H1 (cell line): ENCODE measurements at regions not wholly inside any gene's neighbourhood (a gene's known extent, or its start where the extent isn't known, plus 50 kb on each side); places are given as distances from the start of the nearest gene placed in this dataset.

ENCODE experiments used
- CTCF ChIA-PET: fragments of 300-600 bp; sonication (Branson Sonifier 250); formaldehyde crosslinking; loops from one replicate; lab custom pipeline; 2021; ENCODE audit not compliant: partially characterized antibody; lab: Charles Lee
- POLR2A ChIA-PET: fragments of 300-600 bp; sonication (Branson Sonifier 250); formaldehyde crosslinking; loops from one replicate; lab custom pipeline; 2021; ENCODE audit warnings: inconsistent platforms; ENCODE audit not compliant: partially characterized antibody; lab: Charles Lee
- DNase-seq, 2 experiments: peaks; one replicate each; pipeline versions ENCODE4 v3.0.0 to v3.0.0-alpha.2; 2010 to 2022; ENCODE audit warnings: low spot score in 2 of 2, low read depth in 1 of 2, mixed read lengths in 1 of 2
- FAIRE-seq: peaks from 2 replicates; lab custom pipeline; 2011; peaks lifted over from hg19 to GRCh38; lab: Jason Lieb, UNC
- H2AFZ ChIP-seq: 2 replicates; pipeline ENCODE4 v1.8.1; 2012; ENCODE audit warnings: low read length, inconsistent platforms
- H2AK5ac ChIP-seq: 2 replicates; pipeline ENCODE4 v1.6.1; 2013; ENCODE audit warnings: low read depth, low read length
- H2BK120ac ChIP-seq: replicated peaks from 2 replicates; pipeline ENCODE3; 2013; ENCODE audit warnings: low read depth, low read length, inconsistent platforms
- H2BK12ac ChIP-seq: 2 replicates; pipeline ENCODE4 v1.6.1; 2013; ENCODE audit warnings: low read depth, low read length
- H2BK15ac ChIP-seq: 2 replicates; pipeline ENCODE4 v1.6.1; 2013; ENCODE audit warnings: low read length
- H2BK20ac ChIP-seq: 2 replicates; pipeline ENCODE4 v1.6.1; 2013; ENCODE audit warnings: low read length
- H2BK5ac ChIP-seq: 2 replicates; pipeline ENCODE4 v1.6.1; 2013; ENCODE audit warnings: low read depth, low read length
- H3K14ac ChIP-seq: 2 replicates; pipeline ENCODE4 v1.6.1; 2013; ENCODE audit warnings: inconsistent platforms; ENCODE audit not compliant: insufficient read length
- H3K18ac ChIP-seq: 2 replicates; pipeline ENCODE4 v1.6.1; 2013; ENCODE audit warnings: low read length; ENCODE audit errors: extremely low read depth
- H3K23ac ChIP-seq: 2 replicates; pipeline ENCODE4 v1.6.1; 2013; ENCODE audit warnings: inconsistent platforms; ENCODE audit not compliant: insufficient read length
- H3K23me2 ChIP-seq: 2 replicates; pipeline ENCODE4 v1.6.1; 2013; ENCODE audit warnings: low read depth, low read length
- H3K27ac ChIP-seq: 2 replicates; pipeline ENCODE4 v1.6.1; 2011; ENCODE audit warnings: low read depth, low read length, inconsistent platforms
- H3K27me3 ChIP-seq, 4 experiments: replicated peaks in 1 of 4; 1 replicate in 1 of 4; 2 replicates in 3 of 4; pipeline versions ENCODE4 v1.6.1 to v1.8.1; 2011 to 2013; ENCODE audit warnings: low read length in 3 of 4, mild to moderate bottlenecking in 3 of 4, inconsistent platforms in 2 of 4, mixed read lengths in 2 of 4, moderate library complexity in 1 of 4; ENCODE audit not compliant: control insufficient read depth in 3 of 4, insufficient read depth in 3 of 4; ENCODE audit errors: extremely low read depth in 1 of 4
- H3K36me3 ChIP-seq, 4 experiments: 2 replicates each; pipeline versions ENCODE4 v1.6.1 to v1.8.1; 2011 to 2013; ENCODE audit warnings: mild to moderate bottlenecking in 4 of 4, low read length in 3 of 4, moderate library complexity in 2 of 4, control low read depth in 1 of 4, inconsistent platforms in 1 of 4; ENCODE audit not compliant: insufficient read depth in 4 of 4, control insufficient read depth in 2 of 4
- H3K4ac ChIP-seq: replicated peaks from 2 replicates; pipeline ENCODE3; 2013; ENCODE audit warnings: low read length, low read depth, mixed read lengths, inconsistent platforms; ENCODE audit not compliant: insufficient read length
- H3K4me1 ChIP-seq, 4 experiments: replicated peaks in 1 of 4; 1 replicate in 1 of 4; 2 replicates in 3 of 4; pipeline versions ENCODE4 v1.6.1 to v1.8.1; 2011 to 2013; ENCODE audit warnings: low read length in 3 of 4, inconsistent platforms in 2 of 4, mixed read lengths in 1 of 4; ENCODE audit not compliant: insufficient read depth in 4 of 4, control insufficient read depth in 3 of 4
- H3K4me2 ChIP-seq, 2 experiments: 2 replicates each; pipeline versions ENCODE4 v1.6.1 to v1.8.1; 2011 to 2013; ENCODE audit warnings: low read depth in 2 of 2, low read length in 2 of 2, control low read depth in 1 of 2, inconsistent platforms in 1 of 2, mild to moderate bottlenecking in 1 of 2; ENCODE audit not compliant: insufficient read depth in 1 of 2
- H3K4me3 ChIP-seq, 4 experiments: fragments of 200-600, 300-600 bp in 1 of 4; sonication (generic), shearing (Covaris generic), sonication (Bioruptor Twin) in 1 of 4; 2 replicates each; pipeline versions ENCODE4 v1.5.1 to v1.8.1; 2011 to 2016; ENCODE audit warnings: low read length in 4 of 4, low read depth in 3 of 4, control low read depth in 2 of 4, inconsistent platforms in 2 of 4, mild to moderate bottlenecking in 2 of 4, mixed read lengths in 1 of 4, moderate library complexity in 1 of 4; ENCODE audit not compliant: insufficient read depth in 2 of 4; ENCODE audit errors: extremely low read depth in 1 of 4
- H3K56ac ChIP-seq: replicated peaks from 2 replicates; pipeline ENCODE3; 2013; ENCODE audit warnings: low read depth, mild to moderate bottlenecking, mixed read lengths, low read length, inconsistent platforms; ENCODE audit not compliant: insufficient read length
- H3K79me1 ChIP-seq: 2 replicates; pipeline ENCODE4 v1.6.1; 2013; ENCODE audit warnings: low read depth, low read length, control low read depth
- H3K79me2 ChIP-seq, 2 experiments: 2 replicates each; pipeline versions ENCODE4 v1.6.1 to v1.8.1; 2012 to 2013; ENCODE audit warnings: low read length in 2 of 2, mild to moderate bottlenecking in 2 of 2, inconsistent platforms in 1 of 2; ENCODE audit not compliant: insufficient read depth in 2 of 2, control insufficient read depth in 1 of 2
- H3K9ac ChIP-seq, 4 experiments: replicated peaks in 1 of 4; 1 replicate in 1 of 4; 2 replicates in 3 of 4; pipeline versions ENCODE4 v1.6.1 to v1.8.1; 2011 to 2013; ENCODE audit warnings: low read depth in 3 of 4, low read length in 3 of 4, control low read depth in 2 of 4, mild to moderate bottlenecking in 2 of 4, moderate library complexity in 2 of 4, inconsistent platforms in 1 of 4; ENCODE audit errors: extremely low read depth in 1 of 4
- H3K9me3 ChIP-seq, 2 experiments: 2 replicates each; pipeline versions ENCODE4 v1.6.1 to v1.8.1; 2012 to 2013; ENCODE audit warnings: mild to moderate bottlenecking in 2 of 2, moderate library complexity in 2 of 2, control low read depth in 1 of 2, inconsistent platforms in 1 of 2, low read depth in 1 of 2, low read length in 1 of 2, mixed read lengths in 1 of 2; ENCODE audit not compliant: insufficient read depth in 2 of 2
- H4K20me1 ChIP-seq, 2 experiments: replicated peaks in 1 of 2; 2 replicates each; pipeline versions ENCODE3 to v1.8.1; 2011 to 2013; ENCODE audit warnings: inconsistent platforms in 2 of 2, low read length in 2 of 2, mild to moderate bottlenecking in 1 of 2; ENCODE audit not compliant: insufficient read depth in 2 of 2, control insufficient read depth in 1 of 2
- H4K5ac ChIP-seq: 2 replicates; pipeline ENCODE4 v1.6.1; 2013; ENCODE audit warnings: low read length, low read depth, mixed read lengths, inconsistent platforms; ENCODE audit not compliant: insufficient read length
- H4K8ac ChIP-seq: 2 replicates; pipeline ENCODE4 v1.8.0; 2013; ENCODE audit warnings: mild to moderate bottlenecking, moderate library complexity, low read length, inconsistent platforms; ENCODE audit not compliant: insufficient read depth; ENCODE audit errors: extremely low read depth
- H4K91ac ChIP-seq: replicated peaks from 2 replicates; pipeline ENCODE3; 2013; ENCODE audit warnings: low read length, mixed read lengths, inconsistent platforms; ENCODE audit not compliant: insufficient read length
- BCL11A ChIP-seq, 2 experiments: IDR thresholded peaks; one replicate each; pipeline ENCODE4 v1.6.1; 2011; ENCODE audit warnings: low read depth in 2 of 2, low read length in 2 of 2, mild to moderate bottlenecking in 2 of 2
- CBX8 ChIP-seq: fragments of 300-800, 300-1000 bp; sonication (generic); IDR thresholded peaks from 2 replicates; pipeline ENCODE4 v1.7.1; 2016; ENCODE audit warnings: low read depth, low read length, borderline replicate concordance
- E2F6 ChIP-seq: IDR thresholded peaks from 2 replicates; pipeline ENCODE4 v1.6.1; 2012; ENCODE audit warnings: inconsistent platforms
- EGR1 ChIP-seq: IDR thresholded peaks from 2 replicates; pipeline ENCODE4 v1.6.1; 2011; ENCODE audit warnings: low read depth, low read length, borderline replicate concordance
- EP300 ChIP-seq, 2 experiments: IDR thresholded peaks; 1 replicate in 1 of 2; 2 replicates in 1 of 2; pipeline ENCODE4 v1.6.1; 2011 to 2012; ENCODE audit warnings: low read depth in 2 of 2, low read length in 2 of 2, mild to moderate bottlenecking in 2 of 2, borderline replicate concordance in 1 of 2, inconsistent platforms in 1 of 2, moderate library complexity in 1 of 2
- GABPA ChIP-seq: IDR thresholded peaks from 2 replicates; pipeline ENCODE4 v1.6.1; 2011; ENCODE audit warnings: mild to moderate bottlenecking, low read length, moderate library complexity, borderline replicate concordance; ENCODE audit not compliant: insufficient read depth
- KDM1A ChIP-seq: fragments of 200-600, 300-600 bp; sonication (generic); IDR thresholded peaks from 2 replicates; pipeline ENCODE4 v1.7.1; 2016; ENCODE audit warnings: mild to moderate bottlenecking, low read length, borderline replicate concordance
- KDM4A ChIP-seq: IDR thresholded peaks from one replicate; pipeline ENCODE4 v1.7.1; 2012; ENCODE audit warnings: low read depth, mild to moderate bottlenecking, moderate library complexity, low read length, inconsistent platforms; ENCODE audit not compliant: severe bottlenecking
- POLR2A ChIP-seq, 2 experiments: IDR thresholded peaks; 1 replicate in 1 of 2; 2 replicates in 1 of 2; pipeline ENCODE4 v1.6.1; 2011; ENCODE audit warnings: low read depth in 2 of 2, low read length in 2 of 2, mild to moderate bottlenecking in 2 of 2; ENCODE audit errors: control extremely low read depth in 1 of 2
- POU5F1 ChIP-seq: IDR thresholded peaks from 2 replicates; pipeline ENCODE4 v1.6.1; 2011; ENCODE audit warnings: low read depth, mild to moderate bottlenecking, low read length, moderate library complexity
- RAD21 ChIP-seq, 2 experiments: IDR thresholded peaks in 1 of 2; conservative IDR thresholded peaks in 1 of 2; 2 replicates each; pipeline ENCODE4 v1.6.1; 2011; ENCODE audit warnings: low read depth in 2 of 2, low read length in 2 of 2, improper control_type of control experiment in 1 of 2, inconsistent platforms in 1 of 2, mild to moderate bottlenecking in 1 of 2, moderate library complexity in 1 of 2
- SP1 ChIP-seq: IDR thresholded peaks from 2 replicates; pipeline ENCODE4 v1.6.1; 2011; ENCODE audit warnings: low read depth, low read length
- SRF ChIP-seq: IDR thresholded peaks from 2 replicates; pipeline ENCODE4 v1.6.1; 2011; ENCODE audit warnings: mild to moderate bottlenecking, low read depth, low read length, moderate library complexity
- TBP ChIP-seq: IDR thresholded peaks from 2 replicates; pipeline ENCODE4 v1.6.1; 2011; ENCODE audit warnings: low read depth, low read length, improper control_type of control experiment
- TCF12 ChIP-seq: IDR thresholded peaks from 2 replicates; pipeline ENCODE4 v1.6.1; 2011; ENCODE audit warnings: low read depth, mild to moderate bottlenecking, low read length
- WGBS, 2 experiments: shearing (Covaris generic) in 1 of 2; methylation state at CpG; one replicate each; pipeline versions ENCODE4 v1.1.6 to v1.1.7; 2013 to 2015; ENCODE audit warnings: low lambda C conversion rate in 2 of 2, mixed read lengths in 2 of 2, inconsistent platforms in 1 of 2, low coverage in 1 of 2, missing lambda C conversion rate in 1 of 2; ENCODE audit not compliant: insufficient replicate concordance in 2 of 2, insufficient coverage in 1 of 2, insufficient read length in 1 of 2; ENCODE audit errors: extremely low coverage in 1 of 2, missing lambda C conversion rate in 1 of 2; 5-methylcytosine and 5-hydroxymethylcytosine counted together

- Histone ChIP-seq H2BK12ac (no peak overlapping the region), H4K20me1 (no peaks in the 10 kb centered on the region), H3K9ac (no peak overlapping the region), H3K4ac (no peak overlapping the region), H3K36me3 (no peaks in the 10 kb centered on the region), H3K4me1 (no peaks in the 10 kb centered on the region; a peak in 1 of 7 replicates), H3K23ac (no peak overlapping the region), H2BK120ac (no peak overlapping the region), H3K14ac (no peak overlapping the region), H3K79me1 (no peaks in the 10 kb centered on the region), H3K4me2 (no peak overlapping the region), H3K23me2 (no peaks in the 10 kb centered on the region), H3K27ac (no peak overlapping the region), H3K56ac (no peak overlapping the region), H3K18ac (no peak overlapping the region), H2BK15ac (no peak overlapping the region), H3K9me3 (no peaks in the 10 kb centered on the region), H4K5ac (no peak overlapping the region), H2BK5ac (no peak overlapping the region), H3K79me2 (no peaks in the 10 kb centered on the region), H4K8ac (no peak overlapping the region), H2AFZ (no peak overlapping the region), H3K27me3 (no peaks in the 10 kb centered on the region), H2BK20ac (no peak overlapping the region), H2AK5ac (no peak overlapping the region), H3K4me3 (no peak overlapping the region), H4K91ac (no peak overlapping the region)
- WGBS, 2 experiments, result 91% methylated on average over 5 of the region's 5 CpGs; no CpG with 5 or more reads in 1 of the 2 experiments
- FAIRE-seq (no peak), DNase-seq (no peak)
- ChIA-PET CTCF (interaction anchor here (4.0 kb wide), 1 partner anchor 10 kb away, joined by 14 read pairs; no protein-coding TSS in a partner anchor), POLR2A (no interaction called here)
- no peak for TF ChIP-seq POU5F1
- TF ChIP-seq RAD21 (IDR thresholded peaks at IDR 0.05 in 1 of 2, conservative IDR thresholded peaks at IDR 0.05 in 1 of 2; ENCODE audit: low read depth in 2 of 2, low read length in 2 of 2), result no peak
- no peak for TF ChIP-seq GABPA
- no peak for TF ChIP-seq BCL11A (IDR thresholded peaks at IDR 0.05; ENCODE audit: low read depth in 2 of 2, low read length in 2 of 2)
- no peak for TF ChIP-seq KDM1A
- no peak for TF ChIP-seq POLR2A (IDR thresholded peaks at IDR 0.05; ENCODE audit: control extremely low read depth in 1 of 2, low read depth in 2 of 2, low read length in 2 of 2)
- TF ChIP-seq EGR1, result no peak
- TF ChIP-seq EP300 (IDR thresholded peaks at IDR 0.05; ENCODE audit: borderline replicate concordance in 1 of 2, low read depth in 2 of 2, low read length in 2 of 2), result no peak
- no peak for TF ChIP-seq TCF12
- no peak for TF ChIP-seq SP1
- TF ChIP-seq TBP, result no peak
- TF ChIP-seq KDM4A, result no peak
- no peak for TF ChIP-seq SRF
- no peak for TF ChIP-seq CBX8
- no peak for TF ChIP-seq E2F6
Measured at GRCh38 chr4:165680821-165681220, 192.2 kb upstream of the TLL1 start.
